ENCODE measurements at regions not wholly inside any gene's neighbourhood (a gene's known extent, or its start where the extent isn't known, plus 50 kb on each side); places are given as distances from the start of the nearest gene placed in this dataset.

- Histone ChIP-seq H3K36me3 (no peaks in the 10 kb centered on the region), H3K4me2 (no peak overlapping the region), H3K4me3 (no peak overlapping the region), H3K27me3 (no peaks in the 10 kb centered on the region), H3K9me3 (no peaks in the 10 kb centered on the region), H3K27ac (no peak overlapping the region), H4K20me1 (no peaks in the 10 kb centered on the region), H3K4me1 (no peaks in the 10 kb centered on the region), H3K9ac (no peak overlapping the region)
- TF ChIP-seq Cebpa-rat (IDR thresholded peaks at IDR 0.05), result no peak
Observed at GRCh38 chr12:13891902-13892301, 89.5 kb downstream of the GRIN2B start.

GRCh38 chr12:13890943-13891342 lies 90.5 kb downstream of the GRIN2B start:
- Histone ChIP-seq H3K4me2 (no peak overlapping the region), H3K36me3 (no peaks in the 10 kb centered on the region), H4K20me1 (no peaks in the 10 kb centered on the region), H3K4me1 (no peaks in the 10 kb centered on the region), H3K27ac (no peak overlapping the region), H3K9me3 (no peaks in the 10 kb centered on the region), H3K9ac (no peak overlapping the region), H3K4me3 (no peak overlapping the region), H3K27me3 (no peaks in the 10 kb centered on the region)
- no peak for TF ChIP-seq Cebpa-rat (IDR thresholded peaks at IDR 0.05)

- no peaks in the 10 kb centered on the region for H4K20me1 ChIP-seq
- no peak overlapping the region for H3K9ac ChIP-seq
- H3K4me3 ChIP-seq, result no peak overlapping the region
- H3K36me3 ChIP-seq, result no peaks in the 10 kb centered on the region
- no peaks in the 10 kb centered on the region for H3K9me3 ChIP-seq
- H3K4me2 ChIP-seq, result no peak overlapping the region
- TF ChIP-seq Cebpa-rat (IDR thresholded peaks at IDR 0.05), result no peak
- H3K27me3 ChIP-seq, result no peaks in the 10 kb centered on the region
- H3K27ac ChIP-seq, result no peak overlapping the region
- no peaks in the 10 kb centered on the region for H3K4me1 ChIP-seq
Observed at GRCh38 chr12:13887779-13888388, 93.5 kb downstream of the GRIN2B start.

DNA sequence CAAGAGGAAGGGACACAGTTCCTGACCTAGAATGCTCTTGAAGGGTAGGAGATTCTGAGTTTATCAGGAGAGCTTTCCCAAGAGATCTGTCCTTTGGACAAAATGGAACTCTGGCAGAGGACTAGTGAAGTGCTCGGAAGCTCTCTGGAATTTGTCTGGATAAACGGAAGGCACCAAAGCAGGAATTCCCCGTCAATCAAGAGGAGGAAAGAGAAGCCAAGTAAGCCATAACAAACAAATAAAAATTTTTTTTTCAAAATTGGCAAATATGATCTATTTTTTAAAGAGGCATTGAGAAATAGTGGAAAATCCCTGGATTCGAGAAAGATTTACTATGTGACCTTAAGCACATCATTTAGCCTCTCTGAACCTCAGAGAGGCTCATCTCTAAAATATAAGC lies 99.2 kb downstream of the GRIN2B start:
- no peaks in the 10 kb centered on the region for H3K36me3 ChIP-seq
- H3K4me2 ChIP-seq, result no peak overlapping the region
- H3K9ac ChIP-seq, result no peak overlapping the region
- H3K4me3 ChIP-seq, result no peak overlapping the region
- H3K27ac ChIP-seq, result no peak overlapping the region
- no peaks in the 10 kb centered on the region for H4K20me1 ChIP-seq
- H3K4me1 ChIP-seq, result no peaks in the 10 kb centered on the region
- H3K9me3 ChIP-seq, result no peaks in the 10 kb centered on the region
- no peaks in the 10 kb centered on the region for H3K27me3 ChIP-seq
- TF ChIP-seq Cebpa-rat (IDR thresholded peaks at IDR 0.05), result no peak

- Histone ChIP-seq H3K4me1 (no peaks in the 10 kb centered on the region), H3K9me3 (no peaks in the 10 kb centered on the region), H3K4me3 (no peak overlapping the region), H4K20me1 (no peaks in the 10 kb centered on the region), H3K36me3 (no peaks in the 10 kb centered on the region), H3K4me2 (no peak overlapping the region), H3K27ac (no peak overlapping the region), H3K9ac (no peak overlapping the region), H3K27me3 (no peaks in the 10 kb centered on the region)
- TF ChIP-seq Cebpa-rat (IDR thresholded peaks at IDR 0.05), result no peak
Observed at GRCh38 chr12:13880613-13881012, 100.8 kb downstream of the GRIN2B start.

DNA sequence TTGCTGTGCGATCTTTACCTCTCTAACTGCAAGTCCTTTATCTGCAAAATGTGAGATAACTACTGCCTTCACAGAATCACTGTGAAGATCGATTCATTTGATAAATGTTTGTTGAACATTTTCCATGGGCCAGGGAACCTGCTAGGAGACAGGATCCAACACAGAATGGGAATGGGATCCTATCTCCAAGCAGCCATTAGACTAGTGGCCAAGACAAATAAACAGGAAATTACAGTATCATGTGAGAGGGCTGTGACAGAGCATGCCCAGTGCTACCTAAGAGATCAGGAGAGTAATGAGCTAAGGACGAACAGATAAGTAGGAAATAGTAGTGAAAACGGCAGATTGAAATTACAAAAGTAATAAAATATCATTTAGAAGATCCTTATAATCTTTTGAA lies 105.7 kb downstream of the GRIN2B start:
- no peak for TF ChIP-seq Cebpa-rat (IDR thresholded peaks at IDR 0.05)
- no peak overlapping the region for H3K27ac ChIP-seq
- no peak overlapping the region for H3K9ac ChIP-seq
- H3K4me2 ChIP-seq, result no peak overlapping the region
- no peaks in the 10 kb centered on the region for H3K4me1 ChIP-seq
- H3K27me3 ChIP-seq, result no peaks in the 10 kb centered on the region
- H4K20me1 ChIP-seq, result no peaks in the 10 kb centered on the region
- no peaks in the 10 kb centered on the region for H3K9me3 ChIP-seq
- no peaks in the 10 kb centered on the region for H3K36me3 ChIP-seq
- H3K4me3 ChIP-seq, result no peak overlapping the region

DNA sequence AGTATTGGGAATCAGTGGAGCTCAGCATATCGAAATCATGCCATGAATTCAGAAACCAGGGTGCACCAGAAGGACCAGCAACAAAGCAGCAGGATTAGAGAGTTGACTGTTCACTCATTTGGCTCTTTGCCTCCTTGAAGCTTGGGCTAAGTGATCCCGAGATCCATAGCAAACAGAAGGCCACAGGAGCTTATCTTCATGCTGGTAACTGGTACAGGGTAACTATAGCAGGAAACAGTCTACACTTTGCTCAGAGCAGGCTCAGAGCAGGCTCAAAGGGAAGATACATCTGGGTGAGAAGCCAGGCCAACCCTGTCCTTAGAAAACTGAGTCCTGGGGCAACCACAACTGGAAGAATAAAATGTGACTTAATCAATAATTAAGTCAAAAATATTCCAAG lies 111.1 kb downstream of the GRIN2B start:
- no peaks in the 10 kb centered on the region for H3K27me3 ChIP-seq
- H3K9me3 ChIP-seq, result no peaks in the 10 kb centered on the region
- no peak overlapping the region for H3K9ac ChIP-seq
- TF ChIP-seq Cebpa-rat (IDR thresholded peaks at IDR 0.05), result no peak
- no peaks in the 10 kb centered on the region for H3K4me1 ChIP-seq
- H3K4me2 ChIP-seq, result no peak overlapping the region
- no peaks in the 10 kb centered on the region for H3K36me3 ChIP-seq
- no peaks in the 10 kb centered on the region for H4K20me1 ChIP-seq
- H3K4me3 ChIP-seq, result no peak overlapping the region
- no peak overlapping the region for H3K27ac ChIP-seq

DNA sequence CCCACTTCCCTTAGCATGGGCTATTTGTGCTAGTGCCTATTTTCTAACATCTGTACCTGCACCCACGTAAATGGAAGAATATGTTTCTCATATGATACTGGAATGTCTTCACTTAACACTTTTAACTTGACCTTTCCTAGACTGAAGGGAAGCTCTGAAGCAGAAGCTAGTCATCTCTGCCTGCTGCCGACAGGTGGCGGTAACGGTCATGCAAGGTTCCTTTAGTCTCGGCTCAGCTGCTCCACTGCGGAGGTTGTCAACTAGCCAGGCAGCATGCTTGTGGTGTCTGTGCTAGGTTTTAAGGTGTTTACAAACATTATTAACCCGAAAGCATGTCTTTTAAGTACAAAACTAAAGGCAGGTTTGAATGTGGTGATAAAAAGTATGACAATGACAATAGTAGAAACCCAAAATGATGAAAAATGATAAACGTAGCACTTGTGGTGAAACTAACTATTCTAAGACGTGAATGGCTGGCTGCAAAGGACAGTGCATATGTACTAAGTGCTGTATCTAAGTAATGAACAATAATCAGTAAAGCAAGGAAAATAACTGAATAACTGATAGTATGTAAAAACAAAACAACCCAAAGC lies 117.2 kb downstream of the GRIN2B start:
- Histone ChIP-seq H3K36me3 (no peaks in the 10 kb centered on the region), H3K4me2 (no peak overlapping the region), H3K27ac (no peak overlapping the region), H3K4me3 (no peak overlapping the region), H3K9me3 (no peaks in the 10 kb centered on the region), H3K27me3 (no peaks in the 10 kb centered on the region), H4K20me1 (no peaks in the 10 kb centered on the region), H3K9ac (no peak overlapping the region), H3K4me1 (no peaks in the 10 kb centered on the region)
- TF ChIP-seq Cebpa-rat (IDR thresholded peaks at IDR 0.05), result no peak

- Histone ChIP-seq H3K4me1 (no peaks in the 10 kb centered on the region), H3K27me3 (no peaks in the 10 kb centered on the region), H3K9ac (no peak overlapping the region), H3K27ac (no peak overlapping the region), H3K4me3 (no peak overlapping the region), H4K20me1 (no peaks in the 10 kb centered on the region), H3K4me2 (no peak overlapping the region), H3K9me3 (no peaks in the 10 kb centered on the region), H3K36me3 (no peaks in the 10 kb centered on the region)
- no peak for TF ChIP-seq Cebpa-rat (IDR thresholded peaks at IDR 0.05)
Observed at GRCh38 chr12:13857750-13858149, 123.7 kb downstream of the GRIN2B start.

DNA sequence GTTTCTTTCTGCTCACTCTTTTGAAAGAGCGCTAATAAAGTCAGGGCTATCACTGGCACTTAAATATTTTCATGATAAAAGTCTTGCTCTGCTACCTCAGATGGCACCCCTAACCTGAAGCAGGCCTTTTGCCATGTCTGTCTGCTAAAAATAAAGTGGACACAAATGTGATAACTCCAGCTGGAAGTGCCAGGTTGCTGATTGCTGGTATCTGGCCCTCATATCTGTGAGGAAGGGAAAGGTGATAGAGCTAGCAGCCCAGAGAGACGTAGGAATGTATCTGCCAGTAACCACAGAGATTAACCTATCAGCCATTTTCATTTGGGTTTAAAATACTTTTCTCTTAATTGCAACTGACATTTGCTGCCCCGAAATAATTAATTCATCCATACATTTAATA lies 127.9 kb downstream of the GRIN2B start:
- no peaks in the 10 kb centered on the region for H4K20me1 ChIP-seq
- peaks cover 6% of the 10 kb centered on the region; the same call in 1 of the 2 replicates for H3K4me1 ChIP-seq
- no peaks in the 10 kb centered on the region for H3K27me3 ChIP-seq
- H3K4me2 ChIP-seq, result no peak overlapping the region
- H3K9ac ChIP-seq, result no peak overlapping the region
- no peaks in the 10 kb centered on the region for H3K36me3 ChIP-seq
- no peak overlapping the region for H3K27ac ChIP-seq
- no peaks in the 10 kb centered on the region for H3K9me3 ChIP-seq
- TF ChIP-seq Cebpa-rat (IDR thresholded peaks at IDR 0.05), result no peak
- no peak overlapping the region for H3K4me3 ChIP-seq

- no peak for TF ChIP-seq Cebpa-rat (IDR thresholded peaks at IDR 0.05)
- Histone ChIP-seq H3K36me3 (no peaks in the 10 kb centered on the region), H3K9me3 (no peaks in the 10 kb centered on the region), H3K9ac (no peak overlapping the region), H4K20me1 (no peaks in the 10 kb centered on the region), H3K27ac (no peak overlapping the region), H3K27me3 (no peaks in the 10 kb centered on the region), H3K4me2 (peak overlapping the region; percentile 20; the same call in 1 of the 2 replicates), H3K4me1 (peaks cover 6% of the 10 kb centered on the region; the same call in 1 of the 2 replicates), H3K4me3 (no peak overlapping the region)
Observed at GRCh38 chr12:13851828-13852227, 129.6 kb downstream of the GRIN2B start.
